ENCODE measurements at regions not wholly inside any gene's neighbourhood (a gene's known extent, or its start where the extent isn't known, plus 50 kb on each side); places are given as distances from the start of the nearest gene placed in this dataset.
"Not testable (repeated sequence)": the region's sequence is repeated elsewhere in the genome, so short reads cannot be mapped to it uniquely, and the experiment has no call there.

GRCh38 chr12:19904819-19905218 lies 463.5 kb upstream of the PDE3A start:
- no peak for DNase-seq (ENCODE audit: low read depth in 2 of 2)

DNA sequence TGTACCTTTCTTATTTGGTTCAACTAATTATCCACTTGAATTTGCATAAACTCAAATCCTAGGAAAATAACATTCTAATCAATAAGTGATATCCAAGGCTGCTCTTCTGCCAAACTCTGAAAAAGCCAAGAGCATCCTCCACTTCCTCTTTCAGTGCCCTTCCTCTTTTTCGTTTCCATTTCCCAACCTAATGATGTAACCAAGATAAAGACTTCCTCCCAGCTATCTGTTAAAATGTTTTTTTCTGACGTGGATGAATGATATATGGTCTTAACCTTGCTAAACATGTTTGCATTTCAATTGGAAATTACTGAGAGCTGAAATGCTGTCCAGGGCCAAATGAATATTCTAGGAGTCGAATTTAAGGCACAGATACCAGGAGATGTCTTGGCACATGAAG lies 459.5 kb upstream of the PDE3A start:
- no peak for DNase-seq (ENCODE audit: low read depth in 2 of 2)

DNA sequence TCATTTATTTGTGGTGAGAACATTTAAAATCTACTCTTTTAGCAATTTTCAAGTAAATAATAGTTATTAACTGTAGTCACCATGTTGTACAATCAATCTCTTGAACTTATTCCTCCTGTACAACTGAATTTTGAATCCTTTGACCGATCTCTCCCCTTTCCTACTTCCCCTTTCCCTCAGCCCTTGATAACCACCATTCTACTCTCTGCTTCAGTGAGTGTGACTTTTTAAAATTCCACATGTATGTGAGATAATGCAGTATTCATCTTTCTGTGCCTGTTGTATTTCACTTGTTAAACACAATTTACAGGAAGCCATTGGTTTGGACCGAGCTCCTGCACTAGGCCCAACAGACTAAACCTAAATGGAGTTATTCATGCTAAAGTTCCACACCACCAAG lies 458.9 kb upstream of the PDE3A start:
- no peak for DNase-seq (ENCODE audit: low read depth in 2 of 2)

DNA sequence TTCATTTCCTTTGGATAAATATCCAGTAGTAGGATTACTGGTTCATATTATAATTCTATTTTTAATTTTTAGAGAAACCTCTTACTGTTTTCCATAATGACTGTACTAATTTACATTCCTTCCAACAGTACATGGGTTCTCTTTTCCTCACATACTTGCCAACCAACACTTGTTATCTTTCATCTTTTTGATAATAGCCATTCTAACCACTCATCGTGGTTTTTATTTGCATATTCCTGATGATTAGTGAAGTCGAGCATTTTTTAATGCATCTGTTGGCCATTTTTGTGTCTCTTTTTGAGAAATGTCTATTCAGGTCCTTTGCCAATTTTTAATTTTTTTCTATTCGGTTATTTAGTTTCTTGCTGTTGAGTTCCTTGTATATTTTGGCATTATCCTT lies 457.7 kb upstream of the PDE3A start:
- no peak for DNase-seq (ENCODE audit: low read depth in 2 of 2)

DNA sequence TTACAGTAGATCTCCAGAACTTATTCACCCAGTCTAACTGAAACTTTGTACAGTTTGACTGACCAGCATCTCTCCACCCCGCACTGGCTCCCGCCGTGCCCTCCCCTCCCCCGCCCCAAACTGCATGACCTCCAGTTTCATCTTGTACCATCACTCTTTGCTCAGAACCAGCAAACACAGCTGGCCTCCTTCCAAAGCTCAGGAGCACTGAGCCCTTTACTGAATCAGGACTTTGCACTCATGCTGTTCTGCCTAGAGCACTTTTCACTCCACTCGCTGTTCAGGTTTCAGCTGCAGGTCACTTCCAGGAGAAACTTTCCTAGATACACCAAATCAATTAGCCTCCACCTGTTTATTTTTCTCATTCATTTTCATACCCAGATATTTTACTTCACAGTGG lies 455.3 kb upstream of the PDE3A start:
- DNase-seq (ENCODE audit: low read depth in 2 of 2) = no peak

DNA sequence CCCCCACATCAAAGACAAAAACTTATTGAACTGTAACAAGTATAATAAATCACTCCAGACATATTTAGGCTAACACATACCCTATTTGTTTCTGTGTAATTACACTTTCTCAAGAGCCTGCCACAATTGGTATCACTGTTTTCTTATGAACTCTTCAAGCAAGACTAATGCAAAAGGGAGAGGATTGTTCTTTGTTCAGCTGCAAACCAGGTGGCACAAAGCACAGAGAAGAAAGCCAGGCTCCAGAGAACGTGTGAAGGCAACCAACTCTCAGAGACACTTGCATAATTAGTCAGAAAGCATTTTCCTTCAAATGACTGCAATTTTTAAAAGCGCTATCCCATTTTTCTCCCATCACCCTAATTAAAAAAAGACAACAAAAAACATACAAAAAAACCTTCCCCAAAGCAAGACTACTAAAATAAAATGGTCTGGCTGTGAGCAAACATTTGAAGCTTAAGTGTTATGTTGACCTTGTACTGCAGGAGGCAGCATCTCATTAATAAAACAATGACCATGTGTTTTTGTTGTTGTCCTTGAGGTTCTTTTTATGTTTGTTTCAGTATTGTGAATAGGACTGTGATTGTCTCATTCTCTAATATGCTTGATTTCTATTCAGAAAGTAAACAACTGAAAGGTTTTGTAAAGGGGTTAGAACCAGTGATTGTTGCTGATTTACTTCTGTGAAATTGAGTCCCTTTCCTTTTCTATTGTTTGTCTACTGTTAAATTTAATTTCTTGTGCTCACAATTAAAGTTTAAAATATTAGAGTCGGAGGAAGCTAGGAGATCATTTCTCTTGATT lies 452.7 kb upstream of the PDE3A start:
- DNase-seq (ENCODE audit: low read depth in 2 of 2) = no peak

GRCh38 chr12:19916196-19916753 lies 452.1 kb upstream of the PDE3A start:
- no peak for DNase-seq (ENCODE audit: low read depth in 2 of 2)

- DNase-seq (ENCODE audit: low read depth in 2 of 2) = no peak
Measured at GRCh38 chr12:19916974-19917373, 451.4 kb upstream of the PDE3A start.

DNA sequence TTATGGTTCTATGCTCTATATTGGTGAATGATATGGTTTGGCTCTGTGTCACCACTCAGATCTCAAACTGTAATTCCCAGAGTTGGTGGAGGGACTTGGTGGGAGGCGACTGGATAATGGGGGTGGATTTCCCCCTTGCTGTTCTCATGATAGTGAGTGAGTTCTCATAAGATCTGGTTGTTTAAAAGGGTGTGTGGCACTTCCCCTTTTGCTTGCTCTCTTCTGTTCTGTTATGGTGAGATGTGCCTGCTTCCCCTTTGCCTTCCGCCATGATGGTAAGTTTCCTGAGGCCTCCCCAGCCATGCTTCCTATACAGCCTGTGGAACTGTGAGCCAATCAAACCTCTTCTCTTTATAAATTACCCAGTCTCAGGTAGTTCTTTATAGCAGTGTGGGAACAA lies 446.6 kb upstream of the PDE3A start:
- DNase-seq (ENCODE audit: low read depth in 2 of 2) = not testable (repeated sequence)

DNA sequence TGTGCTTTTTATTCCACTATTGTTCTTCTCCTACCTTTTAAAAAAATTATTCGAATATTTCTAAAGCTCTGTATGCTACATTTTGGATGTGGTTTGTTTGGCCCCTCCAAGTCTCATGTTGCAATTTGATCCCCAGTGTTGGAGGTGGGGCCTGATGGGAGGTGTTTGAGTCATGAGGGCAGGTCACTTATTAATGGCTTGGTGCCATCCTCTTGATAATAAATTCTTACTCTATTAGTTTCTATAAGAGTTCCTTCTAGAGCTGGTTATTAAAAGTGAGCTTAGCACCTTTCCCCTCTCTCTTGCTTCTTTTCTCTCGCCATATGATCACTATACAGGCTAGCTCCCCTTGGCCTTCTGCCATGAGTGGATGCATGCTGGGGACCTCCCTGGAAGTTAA lies 445.6 kb upstream of the PDE3A start:
- no peak for DNase-seq (ENCODE audit: low read depth in 2 of 2)

- no peak for DNase-seq (ENCODE audit: low read depth in 2 of 2)
Measured at GRCh38 chr12:19924360-19924759, 444.0 kb upstream of the PDE3A start.

GRCh38 chr12:19925841-19926240 lies 442.5 kb upstream of the PDE3A start:
- DNase-seq (ENCODE audit: low read depth in 2 of 2) = no peak

- DNase-seq (ENCODE audit: low read depth in 2 of 2) = no peak
Measured at GRCh38 chr12:19926266-19926665, 442.1 kb upstream of the PDE3A start.

GRCh38 chr12:19927661-19928060 lies 440.7 kb upstream of the PDE3A start:
- no peak for DNase-seq (ENCODE audit: low read depth in 2 of 2)

GRCh38 chr12:19932413-19932812 lies 435.9 kb upstream of the PDE3A start:
- DNase-seq (ENCODE audit: low read depth in 2 of 2) = no peak

DNA sequence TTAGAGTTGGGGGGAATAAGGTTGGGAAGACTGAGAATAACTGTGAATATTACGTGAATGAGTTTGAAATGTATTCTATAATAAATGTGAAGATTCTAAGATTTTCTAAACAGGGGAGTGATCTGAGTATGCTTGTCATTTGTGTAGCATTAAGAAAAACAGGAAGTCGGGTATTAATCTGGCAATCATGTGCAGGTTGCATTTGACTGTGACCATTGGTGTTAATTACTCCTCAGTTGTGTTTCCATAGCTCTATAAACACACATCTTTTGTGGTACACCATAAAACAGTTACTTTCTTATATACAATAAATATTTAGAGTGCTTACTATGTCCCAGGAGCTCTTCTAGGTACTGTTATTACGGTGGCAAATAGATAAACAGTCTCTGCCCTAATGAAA lies 434.4 kb upstream of the PDE3A start:
- no peak for DNase-seq (ENCODE audit: low read depth in 2 of 2)

DNA sequence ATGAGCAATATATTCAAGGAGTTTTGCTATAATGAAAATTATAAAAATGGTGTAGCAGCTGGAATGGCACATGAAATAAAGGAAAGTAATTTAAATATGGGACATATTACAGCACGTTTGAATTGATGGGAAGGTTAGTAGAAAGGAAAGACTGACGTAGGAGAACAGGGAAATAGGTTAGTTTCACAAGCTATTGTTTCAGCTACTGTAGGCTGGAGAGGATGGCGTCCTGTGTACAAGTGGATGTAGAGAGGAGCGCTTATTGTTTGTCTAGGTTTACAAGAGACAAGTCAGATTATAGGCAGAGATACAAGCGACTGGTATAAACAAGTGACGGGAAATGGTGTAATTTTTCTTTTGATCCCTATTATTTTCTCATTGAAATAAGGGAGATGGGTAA lies 431.2 kb upstream of the PDE3A start:
- no peak for DNase-seq (ENCODE audit: low read depth in 2 of 2)

DNA sequence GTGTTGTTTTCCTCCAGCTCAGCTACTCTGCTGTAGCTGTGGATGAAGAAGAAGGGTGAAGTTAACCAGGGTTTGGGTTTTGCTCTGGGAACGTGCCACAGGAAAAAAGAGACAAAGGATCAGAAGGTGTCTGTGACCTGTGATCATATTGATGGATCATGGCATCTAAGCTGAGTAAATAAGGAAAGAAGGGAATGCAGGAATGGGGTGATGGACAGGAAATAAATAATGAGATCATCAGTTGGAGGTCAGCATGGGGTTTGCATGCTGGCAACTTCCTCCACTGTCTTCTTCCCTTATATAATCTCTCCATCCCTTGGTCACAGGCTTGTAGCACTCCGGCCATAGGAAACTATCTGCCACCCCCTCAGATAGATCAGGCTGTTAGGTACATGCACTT lies 430.3 kb upstream of the PDE3A start:
- DNase-seq (ENCODE audit: low read depth in 2 of 2) = no peak

DNA sequence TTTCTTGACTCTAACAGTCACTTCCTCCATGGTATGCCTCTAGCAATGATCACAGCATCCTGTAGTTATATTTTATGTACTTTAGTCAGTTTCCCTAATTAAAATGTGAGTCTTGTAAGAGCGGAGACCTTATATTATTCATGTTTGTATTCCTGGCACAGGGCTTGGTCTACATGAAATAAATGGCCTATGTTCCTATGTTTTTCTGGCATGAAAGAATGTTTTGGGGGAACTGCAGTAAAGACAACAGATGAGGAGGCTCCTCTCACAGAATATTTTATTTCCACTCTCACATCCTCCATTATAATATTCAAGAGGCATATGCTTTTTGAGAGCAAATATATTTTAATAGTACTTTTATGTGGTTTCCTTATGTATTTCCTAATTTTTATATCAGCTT lies 429.8 kb upstream of the PDE3A start:
- DNase-seq (ENCODE audit: low read depth in 2 of 2) = no peak

GRCh38 chr12:19940267-19940666 lies 428.1 kb upstream of the PDE3A start:
- no peak for DNase-seq (ENCODE audit: low read depth in 2 of 2)

DNA sequence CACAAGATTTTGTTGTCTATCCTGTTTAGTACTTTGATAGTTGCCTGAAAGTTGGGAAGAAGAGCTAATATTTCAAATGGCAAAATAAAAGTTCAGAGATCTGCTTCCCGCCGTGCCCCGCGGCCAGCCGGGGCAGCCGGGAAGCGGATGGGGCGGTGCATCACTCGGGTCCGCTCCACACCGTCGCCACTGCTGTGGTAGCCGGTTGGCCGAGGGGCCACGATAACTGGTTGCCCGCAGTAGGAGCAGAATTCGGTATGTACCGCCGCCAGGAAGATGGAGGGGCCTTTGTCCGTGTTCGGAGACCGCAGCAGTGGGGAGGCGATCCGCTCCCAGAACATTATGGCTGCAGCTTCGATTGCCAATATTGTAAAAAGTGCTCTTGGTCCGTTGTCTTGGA lies 427.2 kb upstream of the PDE3A start:
- DNase-seq (ENCODE audit: low read depth in 2 of 2) = no peak

DNA sequence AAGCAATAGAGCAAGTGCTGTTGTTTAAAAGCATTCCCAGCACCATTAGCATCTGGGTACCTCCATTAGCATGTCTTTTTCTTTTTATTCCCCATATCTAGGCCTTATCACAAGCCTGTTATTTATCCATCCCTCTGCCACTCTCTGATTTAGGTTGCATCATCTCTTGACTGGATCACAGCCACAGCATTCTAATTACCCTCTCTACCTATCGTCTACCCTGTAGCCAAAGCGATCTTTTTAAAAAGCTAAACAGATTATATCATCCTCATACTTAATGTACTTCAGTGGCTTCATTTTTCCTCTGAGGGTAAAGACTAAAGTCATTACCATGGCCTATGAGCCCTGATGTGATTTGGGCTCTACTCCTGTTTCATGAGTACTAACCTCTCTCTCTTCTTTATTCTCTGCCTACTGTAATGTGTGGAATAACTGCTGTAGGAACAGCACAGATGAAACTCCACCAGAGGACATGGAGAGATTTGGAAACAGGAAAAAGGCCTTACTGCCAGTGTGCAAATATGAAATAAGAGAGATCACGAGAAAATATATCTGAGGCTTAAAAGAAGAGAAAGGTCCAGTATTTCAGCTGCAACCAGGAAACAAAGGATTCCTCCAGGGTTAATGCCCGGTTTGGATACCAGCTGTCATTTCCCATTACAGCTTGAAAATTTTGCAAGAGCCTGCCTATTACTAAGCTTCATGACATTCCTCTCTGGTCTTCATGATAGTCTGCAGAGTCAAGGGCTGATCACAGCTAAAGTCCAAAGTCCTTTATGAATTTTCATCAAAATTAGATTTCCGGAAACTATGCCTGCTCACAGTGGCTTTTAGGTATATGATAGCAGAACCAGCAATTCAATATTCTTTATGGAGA lies 422.5 kb upstream of the PDE3A start:
- no peak for DNase-seq (ENCODE audit: low read depth in 2 of 2)

- no peak for DNase-seq (ENCODE audit: low read depth in 2 of 2)
Measured at GRCh38 chr12:19946550-19946949, 421.8 kb upstream of the PDE3A start.

All from stimulated activated CD4-positive, alpha-beta T cell treated with anti-CD3 and anti-CD28 coated beads, Interleukin-12 subunit alpha, Interleukin-12 subunit beta, amount 100 ng/mL, for 24 hours (primary cell).